Adrenal gland (tissue), 5 donors: ENCODE measurements at regions not wholly inside any gene's neighbourhood (a gene's known extent, or its start where the extent isn't known, plus 50 kb on each side); places are given as distances from the start of the nearest gene placed in this dataset.

Experiments used
- CTCF ChIP-seq, 6 experiments: fragments of 450-650 bp in 4 of 6; fragments of 200-600 bp in 2 of 6; sonication (generic) in 1 of 6; IDR thresholded peaks; 1 replicate in 5 of 6; 2 replicates in 1 of 6; pipeline versions ENCODE4 v1.5.1 to v1.8.0; 2016 to 2021; ENCODE audit warnings: antibody characterized with exemption in 6 of 6, mild to moderate bottlenecking in 2 of 6, moderate library complexity in 1 of 6
- POLR2A ChIP-seq, 2 donors: fragments of 450-650 bp; IDR thresholded peaks; one replicate each; pipeline ENCODE4 v1.6.1; 2017; ENCODE audit warnings: antibody characterized with exemption in 2 of 2, mild to moderate bottlenecking in 2 of 2, moderate library complexity in 1 of 2
- donor health status: DM: no; HTN: no; CAD: no.

GRCh38 chrX:30941898-30942297 is 52.8 kb upstream of the TAB3 start:
- TF ChIP-seq CTCF (IDR thresholded peaks at IDR 0.05) (no peak), POLR2A (IDR thresholded peaks at IDR 0.05) (no peak)
